ENCODE measurements at regions not wholly inside any gene's neighbourhood (a gene's known extent, or its start where the extent isn't known, plus 50 kb on each side); places are given as distances from the start of the nearest gene placed in this dataset.

DNA sequence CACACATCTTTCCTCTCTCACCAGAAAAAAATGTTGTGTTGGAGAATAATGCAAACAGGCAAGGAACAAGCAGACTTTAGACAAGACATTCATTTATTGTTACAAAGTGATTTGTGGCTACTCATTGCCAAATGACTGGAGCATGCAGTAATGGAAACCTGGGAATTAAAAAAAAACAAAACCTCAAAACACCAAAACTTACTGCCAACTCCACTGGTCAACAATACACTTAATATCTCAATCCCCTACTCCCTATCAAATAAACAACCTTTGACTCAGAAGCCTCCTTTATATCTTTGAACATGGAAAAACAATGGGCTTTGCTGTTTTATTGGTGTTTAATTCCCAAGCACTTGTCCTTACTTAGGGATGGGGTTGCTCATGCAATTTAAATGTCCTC lies 112.8 kb downstream of the POSTN start:
- TF ChIP-seq ZNF24 (tag by site-specific recombination; IDR thresholded peaks at IDR 0.05) (no peak), ZNF274 (IDR thresholded peaks at IDR 0.05; ENCODE audit: low read length) (no peak), ZNF274 (tag by site-specific recombination; IDR thresholded peaks at IDR 0.05; ENCODE audit: borderline replicate concordance) (no peak), ZNF785 (tag by site-specific recombination; IDR thresholded peaks at IDR 0.05) (no peak), ZBTB48 (tag by site-specific recombination; IDR thresholded peaks at IDR 0.05) (no peak), ZNF529 (tag by site-specific recombination; IDR thresholded peaks at IDR 0.05; ENCODE audit: insufficient replicate concordance) (no peak), ZNF600 (tag by site-specific recombination; IDR thresholded peaks at IDR 0.05) (no peak)
- TF ChIP-seq, protein P1, sequence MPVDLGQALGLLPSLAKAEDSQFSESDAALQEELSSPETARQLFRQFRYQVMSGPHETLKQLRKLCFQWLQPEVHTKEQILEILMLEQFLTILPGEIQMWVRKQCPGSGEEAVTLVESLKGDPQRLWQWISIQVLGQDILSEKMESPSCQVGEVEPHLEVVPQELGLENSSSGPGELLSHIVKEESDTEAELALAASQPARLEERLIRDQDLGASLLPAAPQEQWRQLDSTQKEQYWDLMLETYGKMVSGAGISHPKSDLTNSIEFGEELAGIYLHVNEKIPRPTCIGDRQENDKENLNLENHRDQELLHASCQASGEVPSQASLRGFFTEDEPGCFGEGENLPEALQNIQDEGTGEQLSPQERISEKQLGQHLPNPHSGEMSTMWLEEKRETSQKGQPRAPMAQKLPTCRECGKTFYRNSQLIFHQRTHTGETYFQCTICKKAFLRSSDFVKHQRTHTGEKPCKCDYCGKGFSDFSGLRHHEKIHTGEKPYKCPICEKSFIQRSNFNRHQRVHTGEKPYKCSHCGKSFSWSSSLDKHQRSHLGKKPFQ (tag by site-specific recombination; IDR thresholded peaks at IDR 0.05), result no peak
- TF ChIP-seq, protein P2, sequence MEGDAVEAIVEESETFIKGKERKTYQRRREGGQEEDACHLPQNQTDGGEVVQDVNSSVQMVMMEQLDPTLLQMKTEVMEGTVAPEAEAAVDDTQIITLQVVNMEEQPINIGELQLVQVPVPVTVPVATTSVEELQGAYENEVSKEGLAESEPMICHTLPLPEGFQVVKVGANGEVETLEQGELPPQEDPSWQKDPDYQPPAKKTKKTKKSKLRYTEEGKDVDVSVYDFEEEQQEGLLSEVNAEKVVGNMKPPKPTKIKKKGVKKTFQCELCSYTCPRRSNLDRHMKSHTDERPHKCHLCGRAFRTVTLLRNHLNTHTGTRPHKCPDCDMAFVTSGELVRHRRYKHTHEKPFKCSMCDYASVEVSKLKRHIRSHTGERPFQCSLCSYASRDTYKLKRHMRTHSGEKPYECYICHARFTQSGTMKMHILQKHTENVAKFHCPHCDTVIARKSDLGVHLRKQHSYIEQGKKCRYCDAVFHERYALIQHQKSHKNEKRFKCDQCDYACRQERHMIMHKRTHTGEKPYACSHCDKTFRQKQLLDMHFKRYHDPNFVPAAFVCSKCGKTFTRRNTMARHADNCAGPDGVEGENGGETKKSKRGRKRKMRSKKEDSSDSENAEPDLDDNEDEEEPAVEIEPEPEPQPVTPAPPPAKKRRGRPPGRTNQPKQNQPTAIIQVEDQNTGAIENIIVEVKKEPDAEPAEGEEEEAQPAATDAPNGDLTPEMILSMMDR (tag by site-specific recombination; IDR thresholded peaks at IDR 0.05), result no peak
- TF ChIP-seq, protein P3, sequence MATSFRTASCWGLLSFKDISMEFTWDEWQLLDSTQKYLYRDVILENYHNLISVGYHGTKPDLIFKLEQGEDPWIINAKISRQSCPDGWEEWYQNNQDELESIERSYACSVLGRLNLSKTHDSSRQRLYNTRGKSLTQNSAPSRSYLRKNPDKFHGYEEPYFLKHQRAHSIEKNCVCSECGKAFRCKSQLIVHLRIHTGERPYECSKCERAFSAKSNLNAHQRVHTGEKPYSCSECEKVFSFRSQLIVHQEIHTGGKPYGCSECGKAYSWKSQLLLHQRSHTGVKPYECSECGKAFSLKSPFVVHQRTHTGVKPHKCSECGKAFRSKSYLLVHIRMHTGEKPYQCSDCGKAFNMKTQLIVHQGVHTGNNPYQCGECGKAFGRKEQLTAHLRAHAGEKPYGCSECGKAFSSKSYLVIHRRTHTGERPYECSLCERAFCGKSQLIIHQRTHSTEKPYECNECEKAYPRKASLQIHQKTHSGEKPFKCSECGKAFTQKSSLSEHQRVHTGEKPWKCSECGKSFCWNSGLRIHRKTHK (tag by site-specific recombination; IDR thresholded peaks at IDR 0.05), result no peak
- TF ChIP-seq, protein P4, sequence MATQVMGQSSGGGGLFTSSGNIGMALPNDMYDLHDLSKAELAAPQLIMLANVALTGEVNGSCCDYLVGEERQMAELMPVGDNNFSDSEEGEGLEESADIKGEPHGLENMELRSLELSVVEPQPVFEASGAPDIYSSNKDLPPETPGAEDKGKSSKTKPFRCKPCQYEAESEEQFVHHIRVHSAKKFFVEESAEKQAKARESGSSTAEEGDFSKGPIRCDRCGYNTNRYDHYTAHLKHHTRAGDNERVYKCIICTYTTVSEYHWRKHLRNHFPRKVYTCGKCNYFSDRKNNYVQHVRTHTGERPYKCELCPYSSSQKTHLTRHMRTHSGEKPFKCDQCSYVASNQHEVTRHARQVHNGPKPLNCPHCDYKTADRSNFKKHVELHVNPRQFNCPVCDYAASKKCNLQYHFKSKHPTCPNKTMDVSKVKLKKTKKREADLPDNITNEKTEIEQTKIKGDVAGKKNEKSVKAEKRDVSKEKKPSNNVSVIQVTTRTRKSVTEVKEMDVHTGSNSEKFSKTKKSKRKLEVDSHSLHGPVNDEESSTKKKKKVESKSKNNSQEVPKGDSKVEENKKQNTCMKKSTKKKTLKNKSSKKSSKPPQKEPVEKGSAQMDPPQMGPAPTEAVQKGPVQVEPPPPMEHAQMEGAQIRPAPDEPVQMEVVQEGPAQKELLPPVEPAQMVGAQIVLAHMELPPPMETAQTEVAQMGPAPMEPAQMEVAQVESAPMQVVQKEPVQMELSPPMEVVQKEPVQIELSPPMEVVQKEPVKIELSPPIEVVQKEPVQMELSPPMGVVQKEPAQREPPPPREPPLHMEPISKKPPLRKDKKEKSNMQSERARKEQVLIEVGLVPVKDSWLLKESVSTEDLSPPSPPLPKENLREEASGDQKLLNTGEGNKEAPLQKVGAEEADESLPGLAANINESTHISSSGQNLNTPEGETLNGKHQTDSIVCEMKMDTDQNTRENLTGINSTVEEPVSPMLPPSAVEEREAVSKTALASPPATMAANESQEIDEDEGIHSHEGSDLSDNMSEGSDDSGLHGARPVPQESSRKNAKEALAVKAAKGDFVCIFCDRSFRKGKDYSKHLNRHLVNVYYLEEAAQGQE (tag by site-specific recombination; IDR thresholded peaks at IDR 0.05), result no peak

Data from HEK293 (cell line).